Astrocyte of the hippocampus (primary cell): ENCODE measurements at regions not wholly inside any gene's neighbourhood (a gene's known extent, or its start where the extent isn't known, plus 50 kb on each side); places are given as distances from the start of the nearest gene placed in this dataset.
"Not testable (repeated sequence)": the region's sequence is repeated elsewhere in the genome, so short reads cannot be mapped to it uniquely, and the experiment has no call there.

ENCODE experiments used
- DNase-seq: peaks from one replicate; pipeline ENCODE4 v3.0.0; 2011; ENCODE audit warnings: low read depth, low spot score

GRCh38 chr18:7178568-7178967, 52.3 kb upstream of the LRRC30 start:
- not testable (repeated sequence) for DNase-seq

- DNase-seq = peak; percentile 80
Measured at GRCh38 chr18:7177116-7177744, 53.7 kb upstream of the LRRC30 start.

DNA sequence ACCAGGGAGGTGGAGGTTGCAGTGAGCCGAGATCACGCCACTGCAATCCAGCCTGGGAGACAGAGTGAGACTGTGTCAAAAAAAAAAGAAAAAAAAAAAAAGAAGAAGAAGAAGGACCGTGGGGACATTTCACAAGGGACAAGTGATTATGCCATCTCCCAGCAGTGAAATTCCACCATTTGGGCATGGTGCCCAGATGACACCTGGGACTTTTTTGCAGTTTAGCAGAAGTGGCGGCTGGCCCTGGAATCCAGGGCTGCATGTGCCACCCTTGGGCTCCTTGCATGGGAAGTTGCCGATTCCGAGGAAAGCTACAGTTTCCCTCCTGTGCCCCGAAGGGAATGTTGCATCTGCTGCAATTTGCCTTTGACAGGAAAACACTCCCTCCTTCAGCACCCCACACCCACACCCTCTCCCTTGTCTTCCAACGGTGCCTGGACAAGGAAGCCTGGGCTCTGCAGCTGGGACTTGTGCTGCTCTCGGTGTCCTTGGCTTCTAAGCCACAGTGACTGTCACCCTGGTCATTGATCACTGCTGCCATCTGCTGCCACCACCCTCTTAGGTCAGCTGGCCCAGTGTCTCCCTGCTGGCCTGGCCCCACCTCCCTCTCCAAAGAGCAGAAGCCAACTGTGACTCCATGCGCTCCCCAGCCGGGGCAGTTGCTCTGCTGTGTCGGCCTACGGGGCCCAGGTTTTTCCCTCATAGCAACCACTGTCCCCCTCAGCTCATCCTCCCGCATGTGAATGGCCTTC, 56.4 kb upstream of the LRRC30 start:
- DNase-seq = no peak

GRCh38 chr18:7173216-7173615, 55.6 kb upstream of the LAMA1 start:
- no peak for DNase-seq

- peak; percentile 53 for DNase-seq
Measured at GRCh38 chr18:7172611-7173010, 55.0 kb upstream of the LAMA1 start.

DNA sequence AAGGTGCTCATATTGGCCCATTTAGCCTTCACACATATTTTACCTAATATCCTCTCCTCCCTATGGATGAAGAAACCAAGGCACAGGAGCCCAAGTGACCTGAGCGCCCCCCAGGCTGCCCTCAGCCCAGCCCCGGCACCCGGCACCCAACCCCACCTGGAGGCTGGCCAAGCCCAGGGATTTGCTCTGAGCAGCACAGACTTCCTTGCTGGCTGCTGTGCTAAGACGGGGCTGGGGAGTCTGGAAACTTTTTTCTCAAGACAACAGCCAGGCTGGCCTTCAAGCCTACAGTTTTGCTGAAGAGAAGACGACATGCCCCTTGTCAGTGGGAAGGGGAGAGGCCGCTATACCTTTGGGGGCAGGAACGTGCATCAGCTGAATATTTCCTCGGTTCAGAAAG, 52.7 kb upstream of the LAMA1 start:
- no peak for DNase-seq

- DNase-seq = no peak
Measured at GRCh38 chr18:7169601-7170000, 52.0 kb upstream of the LAMA1 start.

DNA sequence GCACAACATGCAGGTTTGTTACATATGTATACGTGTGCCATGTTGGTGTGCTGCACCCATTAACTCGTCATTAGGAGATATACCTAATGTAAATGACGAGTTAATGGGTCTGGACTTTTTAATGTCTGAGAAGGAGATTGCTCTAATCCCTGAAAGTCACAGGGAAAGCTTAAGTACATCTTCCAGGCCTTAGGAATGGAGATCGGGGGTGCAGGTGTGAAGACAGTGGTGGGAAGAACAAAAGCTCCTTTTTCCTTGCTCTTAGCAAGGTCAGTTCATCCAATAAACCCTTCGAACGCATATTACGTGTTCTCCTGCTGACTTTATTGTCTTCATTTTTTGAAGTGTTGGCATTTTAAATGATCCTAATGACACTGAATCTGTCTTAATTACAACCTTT, 50.8 kb upstream of the LAMA1 start:
- no peak for DNase-seq
